ENCODE measurements at regions not wholly inside any gene's neighbourhood (a gene's known extent, or its start where the extent isn't known, plus 50 kb on each side); places are given as distances from the start of the nearest gene placed in this dataset.

DNA sequence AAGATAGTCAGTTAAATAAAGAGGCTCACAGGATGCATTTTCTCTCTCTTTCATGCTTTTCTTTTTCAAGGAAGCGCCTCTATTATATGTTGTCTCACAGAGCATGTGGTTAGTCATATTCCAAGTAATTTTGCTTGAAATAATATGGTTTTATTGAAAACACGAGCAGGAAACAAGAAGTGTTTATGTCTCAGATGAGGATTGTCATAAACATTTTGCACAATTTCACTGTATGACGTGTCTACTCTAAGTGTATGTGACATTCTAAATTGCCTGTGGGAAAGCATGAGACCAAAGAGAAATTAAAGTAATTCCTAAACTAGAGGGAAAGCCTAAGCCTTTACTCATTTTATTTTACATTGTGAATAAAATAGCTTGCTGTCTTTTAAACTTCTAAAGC lies 818.6 kb downstream of the EPHA3 start:
- H3K4me1 ChIP-seq (ENCODE audit: insufficient read depth, low read length) = no peaks in the 10 kb centered on the region
- POLR2A ChIA-PET = no interaction called here
- in situ Hi-C loops (cut with HindIII; ENCODE audit: extremely low pct_ligation_motif_present, low pct_unique_long_range_greater_than_20kb) = no loop called here

GRCh38 chr3:89932882-89933281 lies 825.5 kb downstream of the EPHA3 start:
- Histone ChIP-seq H3K27me3 (ENCODE audit: control insufficient read depth in 1 of 2, insufficient read depth in 2 of 2, low read length in 2 of 2) (no peaks in the 10 kb centered on the region; a peak in 1 of 5 replicates), H3K9ac (ENCODE audit: insufficient read depth, low read depth, low read length) (no peak overlapping the region), H3K9me3 (ENCODE audit: low read length) (no peaks in the 10 kb centered on the region), H4K20me1 (ENCODE audit: insufficient read depth, low read length) (no peaks in the 10 kb centered on the region), H2AFZ (ENCODE audit: low read length) (no peak overlapping the region), H3K4me1 (ENCODE audit: insufficient read depth, low read length) (no peaks in the 10 kb centered on the region), H3K4me2 (ENCODE audit: low read depth, low read length) (no peak overlapping the region), H3K4me3 (replicated peaks in 1 of 3; ENCODE audit: insufficient read depth in 1 of 3, low read depth in 2 of 3, low read length in 3 of 3) (no peak overlapping the region), H3K27ac (ENCODE audit: extremely low read length, insufficient read depth, low read length) (no peak overlapping the region), H3K79me2 (ENCODE audit: insufficient read depth, low read length) (no peaks in the 10 kb centered on the region), H3K36me3 (replicated peaks in 1 of 2; ENCODE audit: control insufficient read depth in 1 of 2, insufficient read depth in 2 of 2, low read length in 2 of 2) (no peaks in the 10 kb centered on the region)
- CTCF ChIA-PET (ENCODE audit: low intra/inter-chr PET ratio, low total read pairs) = no interaction called here
- TF ChIP-seq ZKSCAN1 (IDR thresholded peaks at IDR 0.05; ENCODE audit: low read length) = no peak
- no peak for TF ChIP-seq ZNF207 (IDR thresholded peaks at IDR 0.05; ENCODE audit: borderline replicate concordance)
- TF ChIP-seq, protein P1, sequence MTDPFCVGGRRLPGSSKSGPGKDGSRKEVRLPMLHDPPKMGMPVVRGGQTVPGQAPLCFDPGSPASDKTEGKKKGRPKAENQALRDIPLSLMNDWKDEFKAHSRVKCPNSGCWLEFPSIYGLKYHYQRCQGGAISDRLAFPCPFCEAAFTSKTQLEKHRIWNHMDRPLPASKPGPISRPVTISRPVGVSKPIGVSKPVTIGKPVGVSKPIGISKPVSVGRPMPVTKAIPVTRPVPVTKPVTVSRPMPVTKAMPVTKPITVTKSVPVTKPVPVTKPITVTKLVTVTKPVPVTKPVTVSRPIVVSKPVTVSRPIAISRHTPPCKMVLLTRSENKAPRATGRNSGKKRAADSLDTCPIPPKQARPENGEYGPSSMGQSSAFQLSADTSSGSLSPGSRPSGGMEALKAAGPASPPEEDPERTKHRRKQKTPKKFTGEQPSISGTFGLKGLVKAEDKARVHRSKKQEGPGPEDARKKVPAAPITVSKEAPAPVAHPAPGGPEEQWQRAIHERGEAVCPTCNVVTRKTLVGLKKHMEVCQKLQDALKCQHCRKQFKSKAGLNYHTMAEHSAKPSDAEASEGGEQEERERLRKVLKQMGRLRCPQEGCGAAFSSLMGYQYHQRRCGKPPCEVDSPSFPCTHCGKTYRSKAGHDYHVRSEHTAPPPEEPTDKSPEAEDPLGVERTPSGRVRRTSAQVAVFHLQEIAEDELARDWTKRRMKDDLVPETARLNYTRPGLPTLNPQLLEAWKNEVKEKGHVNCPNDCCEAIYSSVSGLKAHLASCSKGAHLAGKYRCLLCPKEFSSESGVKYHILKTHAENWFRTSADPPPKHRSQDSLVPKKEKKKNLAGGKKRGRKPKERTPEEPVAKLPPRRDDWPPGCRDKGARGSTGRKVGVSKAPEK (CRISPR knock-in tag; IDR thresholded peaks at IDR 0.05; ENCODE audit: borderline replicate concordance) = no peak
- no peak for TF ChIP-seq RNF2 (conservative IDR thresholded peaks at IDR 0.05; ENCODE audit: low read depth)
- no peak for TF ChIP-seq ZNF746 (CRISPR knock-in tag; IDR thresholded peaks at IDR 0.05)
- TF ChIP-seq, protein P2, sequence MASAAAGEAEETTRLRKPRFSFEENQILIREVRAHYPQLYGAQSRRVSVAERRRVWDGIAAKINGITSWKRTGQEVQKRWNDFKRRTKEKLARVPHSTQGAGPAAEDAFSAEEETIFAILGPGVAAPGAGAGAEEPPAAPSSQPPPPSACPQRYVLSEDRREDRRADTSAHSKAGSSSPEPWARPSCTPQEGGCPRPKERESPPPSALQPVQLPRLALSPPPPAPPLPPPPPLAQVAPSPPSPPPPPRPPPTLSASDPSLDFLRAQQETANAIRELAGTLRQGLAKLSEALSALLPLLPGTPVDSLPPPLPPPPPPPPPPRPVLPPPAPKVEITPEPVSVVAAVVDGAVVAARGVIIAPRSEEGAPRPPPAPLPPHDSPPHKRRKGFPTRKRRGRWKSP (CRISPR knock-in tag; IDR thresholded peaks at IDR 0.05) = no peak
- no peak for TF ChIP-seq IRX3 (CRISPR knock-in tag; IDR thresholded peaks at IDR 0.05; ENCODE audit: borderline replicate concordance, low read depth)
- FAIRE-seq (no peak), ATAC-seq (no peak), DNase-seq (ENCODE audit: low spot score) (no peak)
- POLR2A ChIA-PET = no interaction called here
- in situ Hi-C loops (cut with HindIII; ENCODE audit: extremely low pct_ligation_motif_present, low pct_unique_long_range_greater_than_20kb) = no loop called here
- no TSS peak for BruUV-seq (replicated peaks)
- WGBS (ENCODE audit: low lambda C conversion rate) = 0% methylated on average over 4 of the region's 5 CpGs
- intact Hi-C loops (cut with micrococcal nuclease; ENCODE audit: unreplicated experiment) = no loop called here

More for the DNA sequence above, 818.6 kb downstream of the EPHA3 start:
- Histone ChIP-seq H3K9ac (ENCODE audit: insufficient read depth, low read depth, low read length) (no peak overlapping the region), H3K4me2 (ENCODE audit: low read depth, low read length) (no peak overlapping the region), H3K27me3 (ENCODE audit: control insufficient read depth in 1 of 2, insufficient read depth in 2 of 2, low read length in 2 of 2) (no peaks in the 10 kb centered on the region), H3K79me2 (ENCODE audit: insufficient read depth, low read length) (no peaks in the 10 kb centered on the region), H4K20me1 (ENCODE audit: insufficient read depth, low read length) (no peaks in the 10 kb centered on the region), H2AFZ (ENCODE audit: low read length) (no peak overlapping the region), H3K9me3 (ENCODE audit: low read length) (peaks cover 6% of the 10 kb centered on the region; the same call in 1 of the 2 replicates), H3K4me3 (replicated peaks in 1 of 3; ENCODE audit: insufficient read depth in 1 of 3, low read depth in 2 of 3, low read length in 3 of 3) (no peak overlapping the region), H3K27ac (ENCODE audit: extremely low read length, insufficient read depth, low read length) (no peak overlapping the region), H3K36me3 (replicated peaks in 1 of 2; ENCODE audit: control insufficient read depth in 1 of 2, insufficient read depth in 2 of 2, low read length in 2 of 2) (no peaks in the 10 kb centered on the region)
- TF ChIP-seq ZNF878 (CRISPR knock-in tag; IDR thresholded peaks at IDR 0.05) (no peak), ZNF598 (CRISPR knock-in tag; IDR thresholded peaks at IDR 0.05; ENCODE audit: borderline replicate concordance) (no peak), ZNF737 (CRISPR knock-in tag; IDR thresholded peaks at IDR 0.05; ENCODE audit: borderline replicate concordance) (no peak)
- CTCF ChIA-PET (ENCODE audit: low intra/inter-chr PET ratio, low total read pairs) = no interaction called here
- intact Hi-C loops (cut with micrococcal nuclease; ENCODE audit: unreplicated experiment) = no loop called here
- FAIRE-seq (no peak), DNase-seq (ENCODE audit: low spot score) (no peak), ATAC-seq (no peak)
- WGBS (ENCODE audit: low lambda C conversion rate) = 1% methylated on average over 3 of the region's 3 CpGs
- BruUV-seq (replicated peaks) = no TSS peak

Data from HepG2 (cell line).